HCT116 (cell line): ENCODE measurements at regions not wholly inside any gene's neighbourhood (a gene's known extent, or its start where the extent isn't known, plus 50 kb on each side); places are given as distances from the start of the nearest gene placed in this dataset.

ENCODE experiments used
- CTCF ChIP-seq, 3 experiments: fragments of 200-600 bp in 1 of 3; sonication (generic) in 1 of 3; IDR thresholded peaks in 2 of 3; conservative IDR thresholded peaks in 1 of 3; 2 replicates each; pipeline ENCODE4 v1.5.1; 2012 to 2017; ENCODE audit warnings: low read depth in 2 of 3, low read length in 2 of 3, antibody characterized with exemption in 1 of 3, borderline replicate concordance in 1 of 3, control low read depth in 1 of 3, mild to moderate bottlenecking in 1 of 3, mixed read lengths in 1 of 3, mixed run types in 1 of 3, moderate library complexity in 1 of 3; ENCODE audit not compliant: insufficient read depth in 1 of 3
- POLR2AphosphoS5 ChIP-seq: IDR thresholded peaks from 2 replicates; pipeline ENCODE4 v1.6.1; 2011; ENCODE audit warnings: mild to moderate bottlenecking, low read depth, low read length, moderate library complexity
- RAD21 ChIP-seq: IDR thresholded peaks from 2 replicates; pipeline ENCODE4 v1.6.1; 2012; ENCODE audit warnings: low read depth, mild to moderate bottlenecking
- ZNF274 ChIP-seq: fragments of 200-500 bp; sonication (Bioruptor generic); IDR thresholded peaks from 2 replicates; pipeline ENCODE4 v1.6.1; 2014; ENCODE audit warnings: mild to moderate bottlenecking, low read depth, low read length, inconsistent platforms
- TF ChIP-seq, protein P1 (sequence below): IDR thresholded peaks from 2 replicates; pipeline ENCODE4 v1.6.1; 2012

GRCh38 chr2:238987352-238987981 is 139.6 kb downstream of the TWIST2 start:
- TF ChIP-seq POLR2AphosphoS5, result no peak
- TF ChIP-seq ZNF274, result no peak
- no peak for TF ChIP-seq CTCF (IDR thresholded peaks at IDR 0.05 in 2 of 3, conservative IDR thresholded peaks at IDR 0.05 in 1 of 3; ENCODE audit: borderline replicate concordance in 1 of 3, insufficient read depth in 1 of 3, low read depth in 2 of 3, low read length in 2 of 3)
- no peak for TF ChIP-seq RAD21
- TF ChIP-seq, protein P1, sequence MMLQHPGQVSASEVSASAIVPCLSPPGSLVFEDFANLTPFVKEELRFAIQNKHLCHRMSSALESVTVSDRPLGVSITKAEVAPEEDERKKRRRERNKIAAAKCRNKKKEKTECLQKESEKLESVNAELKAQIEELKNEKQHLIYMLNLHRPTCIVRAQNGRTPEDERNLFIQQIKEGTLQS, result no peak
